WI38 (cell line): ENCODE measurements at regions not wholly inside any gene's neighbourhood (a gene's known extent, or its start where the extent isn't known, plus 50 kb on each side); places are given as distances from the start of the nearest gene placed in this dataset.

ENCODE experiments used
- H3K4me3 ChIP-seq: 2 replicates; pipeline ENCODE4 v1.5.1; 2011; ENCODE audit warnings: low read depth, mild to moderate bottlenecking, control low read depth, low read length
- TF ChIP-seq, protein P1 (sequence below): IDR thresholded peaks from 2 replicates; pipeline ENCODE4 v1.5.1; 2012; ENCODE audit warnings: low read depth, mild to moderate bottlenecking, control low read depth, low read length

DNA sequence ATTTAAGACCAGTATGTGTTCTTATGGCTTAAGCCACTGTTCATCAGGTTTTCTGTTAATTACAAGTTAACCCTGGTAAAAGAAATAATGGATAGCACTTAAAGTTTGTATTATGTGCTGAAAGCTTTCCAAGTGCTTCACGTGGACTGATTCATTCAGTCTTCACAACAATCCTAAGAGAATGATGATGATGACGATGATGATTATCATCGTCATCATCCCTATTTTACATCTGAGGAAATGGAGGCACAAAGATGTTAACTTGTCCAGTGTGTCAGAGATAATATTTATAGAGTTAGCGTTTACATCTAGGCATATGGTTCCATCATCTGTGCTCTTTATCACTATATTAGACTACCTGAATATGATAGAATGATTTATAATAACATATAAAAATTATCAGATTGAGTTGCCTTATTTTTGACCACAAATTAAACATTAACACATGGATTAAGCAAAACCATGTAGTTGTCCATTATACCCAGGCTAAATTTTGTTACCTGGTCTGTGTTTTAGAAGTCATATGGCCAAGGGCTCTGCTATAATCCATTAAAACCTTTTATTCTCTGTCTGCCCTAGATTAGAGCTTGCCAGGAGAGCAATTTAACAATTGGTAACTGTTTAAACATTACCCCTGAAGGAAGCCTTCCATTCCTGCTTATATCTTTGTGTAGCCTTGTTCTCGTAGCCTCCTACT, 102.3 kb upstream of the MAP3K1 start:
- no peak overlapping the region for H3K4me3 ChIP-seq
- TF ChIP-seq, protein P1, sequence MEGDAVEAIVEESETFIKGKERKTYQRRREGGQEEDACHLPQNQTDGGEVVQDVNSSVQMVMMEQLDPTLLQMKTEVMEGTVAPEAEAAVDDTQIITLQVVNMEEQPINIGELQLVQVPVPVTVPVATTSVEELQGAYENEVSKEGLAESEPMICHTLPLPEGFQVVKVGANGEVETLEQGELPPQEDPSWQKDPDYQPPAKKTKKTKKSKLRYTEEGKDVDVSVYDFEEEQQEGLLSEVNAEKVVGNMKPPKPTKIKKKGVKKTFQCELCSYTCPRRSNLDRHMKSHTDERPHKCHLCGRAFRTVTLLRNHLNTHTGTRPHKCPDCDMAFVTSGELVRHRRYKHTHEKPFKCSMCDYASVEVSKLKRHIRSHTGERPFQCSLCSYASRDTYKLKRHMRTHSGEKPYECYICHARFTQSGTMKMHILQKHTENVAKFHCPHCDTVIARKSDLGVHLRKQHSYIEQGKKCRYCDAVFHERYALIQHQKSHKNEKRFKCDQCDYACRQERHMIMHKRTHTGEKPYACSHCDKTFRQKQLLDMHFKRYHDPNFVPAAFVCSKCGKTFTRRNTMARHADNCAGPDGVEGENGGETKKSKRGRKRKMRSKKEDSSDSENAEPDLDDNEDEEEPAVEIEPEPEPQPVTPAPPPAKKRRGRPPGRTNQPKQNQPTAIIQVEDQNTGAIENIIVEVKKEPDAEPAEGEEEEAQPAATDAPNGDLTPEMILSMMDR, result no peak

DNA sequence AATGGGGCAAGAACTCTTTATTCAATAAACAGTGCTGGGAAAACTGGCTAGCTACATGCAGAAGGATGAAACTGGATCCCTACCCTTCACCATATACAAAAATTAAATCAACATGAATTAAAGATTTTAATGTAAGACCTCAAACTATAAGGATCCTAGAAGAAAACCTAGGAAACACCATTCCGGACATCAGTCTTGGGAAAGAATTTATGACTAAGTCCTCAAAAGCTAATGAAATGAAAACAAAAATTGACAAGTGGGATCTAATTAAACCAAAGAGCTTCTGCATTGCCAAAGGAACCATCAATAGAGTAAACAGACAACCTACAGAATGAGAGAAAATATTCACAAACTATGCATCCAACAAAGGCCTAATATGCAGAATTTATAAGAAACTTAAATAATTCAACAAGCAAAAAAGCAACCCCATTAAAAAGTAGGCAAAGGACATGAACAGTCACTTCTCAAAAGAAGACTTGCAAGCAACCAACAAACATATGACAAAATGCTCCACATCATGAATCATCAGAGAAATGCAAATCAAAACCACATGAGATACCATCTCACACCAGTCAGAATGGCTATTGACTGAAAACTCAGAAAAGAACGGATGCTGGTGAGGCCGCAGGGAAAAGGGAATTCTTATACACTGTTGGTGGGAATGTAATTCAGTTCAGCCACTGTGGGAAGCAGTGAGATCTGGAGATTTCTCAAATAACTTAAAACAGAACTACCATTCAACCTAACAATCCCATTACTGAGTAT, 104.3 kb upstream of the MAP3K1 start:
- TF ChIP-seq, protein P1, result no peak

DNA sequence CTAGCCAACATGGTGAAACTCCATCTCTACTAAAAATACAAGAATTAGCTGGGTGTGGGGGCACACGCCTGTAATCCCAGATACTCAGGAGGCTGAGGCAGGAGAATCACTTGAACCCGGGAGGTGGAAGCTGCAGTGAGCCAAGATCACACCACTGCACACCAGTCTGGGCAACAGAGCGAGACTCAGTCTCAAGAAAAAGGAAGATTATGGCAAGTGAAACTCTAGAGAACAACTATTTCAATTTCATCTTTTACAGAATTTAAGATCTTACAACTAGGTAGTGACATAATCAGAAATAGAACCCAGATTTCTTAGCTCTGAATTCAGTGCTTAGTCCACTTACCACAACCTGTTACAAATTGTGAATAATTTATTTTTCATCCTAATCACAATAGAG, 108.8 kb upstream of the MAP3K1 start:
- TF ChIP-seq, protein P1, result no peak
- H3K4me3 ChIP-seq, result no peak overlapping the region

More for the DNA sequence above, 104.3 kb upstream of the MAP3K1 start:
- H3K4me3 ChIP-seq, result no peak overlapping the region

DNA sequence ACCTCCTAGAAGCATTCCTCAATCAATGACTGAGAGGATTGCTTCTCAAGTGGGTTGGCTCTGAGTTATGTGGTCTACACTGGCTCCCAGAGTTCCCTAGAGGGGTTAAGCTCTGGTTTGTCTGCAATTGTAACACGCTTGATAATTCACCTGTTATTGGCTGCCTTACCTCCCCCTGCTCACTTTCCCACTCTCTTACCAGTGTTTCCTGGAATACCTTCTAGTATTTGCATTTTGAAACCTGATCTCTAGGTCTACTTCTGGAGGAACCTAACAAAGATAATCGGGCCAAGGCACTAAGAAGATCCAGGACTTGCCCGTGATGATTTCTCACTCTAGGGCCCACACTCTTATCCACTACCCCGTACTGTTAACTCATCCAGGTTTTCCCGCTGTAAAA, 110.1 kb upstream of the MAP3K1 start:
- H3K4me3 ChIP-seq, result no peak overlapping the region
- TF ChIP-seq, protein P1, result no peak

DNA sequence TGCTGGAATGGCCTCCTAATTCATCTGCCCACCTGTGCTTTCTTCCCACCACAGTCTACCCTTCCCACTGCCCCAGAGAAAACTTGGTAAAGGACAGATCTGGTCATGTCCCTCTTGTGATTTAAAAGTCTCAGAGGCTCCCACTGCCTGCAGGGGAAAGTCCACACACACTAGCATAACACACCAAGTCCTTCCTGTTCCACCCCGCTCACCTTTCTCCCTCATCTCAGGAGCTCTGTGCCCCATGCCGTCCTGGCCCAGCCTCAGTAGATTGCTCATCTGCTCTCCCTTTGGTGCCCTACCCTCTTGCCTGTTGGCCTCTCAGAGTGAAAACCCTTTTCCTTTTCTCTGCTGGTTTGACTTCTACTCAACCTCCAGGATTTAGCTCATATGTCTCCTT, 111.4 kb upstream of the MAP3K1 start:
- no peak overlapping the region for H3K4me3 ChIP-seq
- TF ChIP-seq, protein P1, result no peak

DNA sequence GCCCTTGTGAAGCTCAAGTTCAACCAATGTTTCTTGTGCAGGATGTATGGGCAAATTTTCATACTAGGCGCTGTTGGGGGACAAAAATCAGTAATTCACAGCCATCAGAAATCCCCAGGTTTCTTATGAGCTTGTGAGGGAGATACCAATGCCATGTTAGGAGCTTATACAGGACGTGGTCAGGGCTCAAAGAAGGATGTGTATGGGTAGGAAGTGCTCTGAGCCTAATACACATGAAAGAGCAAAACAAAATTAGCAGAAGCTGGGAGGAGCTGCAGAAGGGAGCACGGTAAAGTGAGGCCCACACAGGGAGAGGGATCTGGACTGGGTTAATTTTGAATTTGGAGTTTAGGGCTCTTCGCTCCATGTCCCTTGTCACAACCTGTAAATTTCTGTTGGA, 114.6 kb upstream of the MAP3K1 start:
- no peak overlapping the region for H3K4me3 ChIP-seq
- TF ChIP-seq, protein P1, result no peak

DNA sequence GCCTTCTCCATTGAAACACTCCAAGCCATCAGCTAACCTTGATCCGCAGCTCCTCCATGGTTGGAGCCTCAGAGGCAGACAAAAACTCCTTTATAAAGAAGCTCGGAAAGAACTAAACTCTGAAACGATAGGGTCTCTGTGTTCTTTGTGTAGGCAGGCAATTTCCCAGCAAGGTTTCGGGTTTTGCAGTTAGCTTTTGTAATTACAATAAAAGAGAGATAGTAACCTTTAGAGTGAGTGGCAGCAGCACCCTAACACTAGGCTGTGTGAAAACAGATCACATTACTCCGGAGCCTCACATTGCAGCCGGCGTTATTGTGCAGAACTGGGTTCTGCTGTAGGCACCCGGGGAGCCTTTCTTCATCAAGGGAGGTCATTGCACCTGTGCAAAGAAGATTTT, 115.8 kb upstream of the MAP3K1 start:
- TF ChIP-seq, protein P1, result no peak

More for the DNA sequence above, 115.8 kb upstream of the MAP3K1 start:
- no peak overlapping the region for H3K4me3 ChIP-seq
